GM19328 (cell line): ENCODE measurements at regions not wholly inside any gene's neighbourhood (a gene's known extent, or its start where the extent isn't known, plus 50 kb on each side); places are given as distances from the start of the nearest gene placed in this dataset.

Source experiments
- ATAC-seq: cut with Tn5 transposase; IDR thresholded peaks from one replicate; pipeline ENCODE4 v1.9.1; 2021; ENCODE audit warnings: mild to moderate bottlenecking, moderate library complexity; ENCODE audit not compliant: unreplicated experiment

GRCh38 chr2:22990246-22990645 lies 394.7 kb upstream of the KLHL29 start:
- no peak for ATAC-seq

DNA sequence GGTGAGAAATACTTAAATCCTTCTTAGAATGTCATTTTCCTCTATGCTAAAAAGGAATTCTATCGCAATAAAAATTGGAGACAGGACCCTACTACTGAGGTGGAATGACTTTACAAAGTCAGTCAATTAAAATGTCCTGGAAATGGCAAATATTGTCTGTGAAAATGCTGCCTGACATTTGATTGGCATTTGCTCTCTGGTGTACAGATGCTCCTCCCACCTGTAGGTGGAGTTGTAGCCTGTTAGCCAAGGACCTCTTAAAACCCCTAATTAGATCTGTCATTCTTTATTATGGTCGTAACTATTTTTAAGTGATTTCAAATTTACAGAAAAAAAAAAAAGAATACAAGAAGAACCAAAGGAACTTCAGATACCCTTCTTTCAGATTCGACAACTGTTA lies 393.1 kb upstream of the KLHL29 start:
- ATAC-seq = no peak

GRCh38 chr2:22992441-22992840 lies 392.5 kb upstream of the KLHL29 start:
- ATAC-seq = no peak

- ATAC-seq = no peak
Observed at GRCh38 chr2:22993250-22993649, 391.7 kb upstream of the KLHL29 start.

DNA sequence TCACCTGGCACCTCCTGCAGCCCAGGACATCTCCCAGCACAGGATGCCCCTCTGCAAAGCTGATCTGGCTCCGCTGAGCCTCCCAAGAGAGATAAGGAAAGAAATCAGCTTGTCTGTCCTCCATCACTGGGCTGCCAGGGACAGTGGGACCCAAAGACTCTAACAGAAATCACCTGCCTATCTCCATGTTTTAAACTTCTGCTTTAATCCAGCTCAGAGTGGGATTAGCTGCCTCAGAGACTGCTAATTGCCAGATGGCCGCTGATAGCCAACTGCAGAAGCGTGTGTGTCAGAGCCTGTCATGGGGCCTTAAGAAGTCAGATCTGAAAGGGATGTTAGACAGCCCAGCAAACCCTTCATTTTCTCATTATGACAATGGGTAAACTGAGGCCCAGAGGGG lies 389.4 kb upstream of the KLHL29 start:
- no peak for ATAC-seq

DNA sequence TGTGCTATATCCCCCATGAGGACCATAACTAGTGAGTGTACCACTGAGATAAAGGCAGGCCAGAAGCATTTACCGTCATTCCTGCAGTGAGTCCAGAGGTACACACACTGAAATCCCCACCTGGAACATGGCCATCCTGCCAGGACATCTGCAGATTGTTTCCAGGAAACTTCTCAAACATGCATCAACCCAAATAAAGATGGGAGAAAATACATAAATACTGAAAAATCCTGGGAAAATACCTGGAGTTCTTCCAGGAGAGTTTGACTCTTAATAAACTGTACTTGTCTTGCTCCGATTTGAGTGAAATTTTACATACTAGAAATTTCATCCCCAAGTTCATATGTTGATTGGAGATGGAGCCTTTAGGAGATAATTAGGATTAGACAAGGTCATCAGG lies 388.1 kb upstream of the KLHL29 start:
- no peak for ATAC-seq

DNA sequence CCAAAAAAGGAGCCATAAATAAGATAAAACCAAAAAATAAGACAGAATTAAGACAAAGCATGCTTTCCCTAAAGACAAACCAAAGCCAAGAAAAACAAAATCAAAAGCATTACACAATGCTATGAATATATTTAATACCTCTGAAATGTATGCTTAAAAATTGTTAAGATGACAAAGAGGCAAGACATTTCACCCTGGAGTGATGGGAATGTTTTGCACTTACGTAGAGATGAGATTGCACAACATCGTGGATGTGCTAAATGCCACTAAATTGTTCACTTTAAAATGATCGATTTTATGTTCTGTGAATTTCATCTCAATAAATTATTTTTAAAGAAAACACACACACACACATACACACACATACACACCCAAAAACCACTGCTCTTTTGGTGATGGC lies 386.6 kb upstream of the KLHL29 start:
- no peak for ATAC-seq

DNA sequence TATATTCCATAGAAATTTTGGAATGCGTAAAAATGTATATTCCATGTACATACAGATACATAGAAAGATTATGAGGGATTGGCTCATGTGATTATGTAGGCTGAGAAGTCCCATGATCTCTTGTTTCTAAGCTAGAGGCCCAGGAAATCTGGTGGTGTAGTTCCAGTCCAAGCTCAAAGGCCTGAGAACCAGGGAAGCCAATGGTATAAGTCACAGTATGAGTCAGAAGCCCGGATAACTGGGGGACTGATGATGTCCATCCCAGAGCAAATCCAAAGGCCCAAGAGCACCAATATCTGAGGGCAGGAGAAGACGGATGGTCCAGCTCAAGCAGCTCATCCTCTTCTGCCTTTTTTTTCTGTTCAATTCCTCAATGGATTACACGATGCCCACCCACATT lies 385.0 kb upstream of the KLHL29 start:
- no peak for ATAC-seq

- ATAC-seq = no peak
Observed at GRCh38 chr2:23002234-23002633, 382.7 kb upstream of the KLHL29 start.

DNA sequence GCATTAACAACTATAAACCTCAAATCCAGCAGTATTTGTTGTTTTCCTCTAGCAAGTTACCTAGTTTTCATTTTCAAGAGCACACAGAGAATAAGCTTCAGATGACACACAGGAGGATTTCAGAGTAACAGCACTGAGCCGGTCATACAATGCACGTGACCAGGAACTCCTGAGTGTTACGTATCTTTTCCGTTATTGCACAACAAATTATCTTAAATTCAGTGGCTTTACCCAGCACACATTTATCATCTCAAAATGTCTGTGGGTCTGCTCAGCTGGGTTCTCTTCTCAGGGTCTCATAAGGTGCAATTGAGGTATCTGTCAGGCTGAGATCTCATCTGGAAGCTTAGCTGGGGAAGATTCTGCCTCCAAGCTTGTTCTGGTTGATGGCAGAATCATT lies 379.5 kb upstream of the KLHL29 start:
- no peak for ATAC-seq

DNA sequence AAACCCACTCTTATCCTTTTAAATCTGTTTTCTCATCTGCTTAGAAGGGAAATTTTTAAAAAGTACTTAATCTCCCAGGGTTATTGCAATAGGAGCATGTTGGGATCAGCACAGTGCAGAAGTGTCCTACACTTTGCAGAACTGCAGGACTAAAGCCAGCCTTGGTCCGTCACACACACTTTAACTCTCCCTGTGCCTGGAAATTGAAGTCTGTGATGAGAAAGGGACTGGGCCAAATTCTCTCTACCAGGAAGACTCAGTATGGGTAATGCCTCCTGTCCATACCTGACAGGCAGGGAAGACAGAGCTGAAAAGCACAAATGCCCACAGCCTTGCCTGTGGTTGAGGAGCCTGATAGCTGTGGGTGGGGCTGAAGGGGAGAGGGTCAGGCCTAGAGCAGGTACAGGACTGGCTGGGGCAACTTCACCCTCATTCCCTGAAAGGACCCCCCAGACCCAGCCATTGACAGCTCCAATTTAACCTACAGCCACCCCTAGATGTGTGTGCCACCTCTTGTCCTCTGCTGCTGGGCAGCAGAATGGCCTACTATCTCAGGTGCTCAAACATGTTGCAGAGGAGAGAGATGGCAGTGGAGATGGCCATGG lies 377.2 kb upstream of the KLHL29 start:
- ATAC-seq = no peak

- no peak for ATAC-seq
Observed at GRCh38 chr2:23008440-23008839, 376.5 kb upstream of the KLHL29 start.

DNA sequence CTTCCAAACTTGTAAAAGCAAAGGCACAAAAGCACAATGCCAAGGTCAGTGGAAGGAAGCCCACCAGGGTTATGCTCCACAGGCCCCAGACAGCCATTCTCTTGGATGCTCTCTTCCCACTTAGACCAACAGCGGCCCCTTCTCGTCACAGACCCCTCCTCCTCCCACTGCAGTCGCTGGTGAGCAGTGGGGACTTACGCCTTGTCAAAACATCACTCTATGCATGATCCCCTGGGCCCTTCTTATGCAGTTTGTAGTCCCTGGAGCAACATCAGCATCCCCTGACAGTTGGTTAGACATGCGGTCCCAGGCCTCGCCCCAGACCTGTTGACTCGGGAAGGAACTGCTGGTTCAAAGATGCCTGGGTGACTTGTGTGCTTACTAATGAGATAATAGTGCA lies 376.0 kb upstream of the KLHL29 start:
- no peak for ATAC-seq

DNA sequence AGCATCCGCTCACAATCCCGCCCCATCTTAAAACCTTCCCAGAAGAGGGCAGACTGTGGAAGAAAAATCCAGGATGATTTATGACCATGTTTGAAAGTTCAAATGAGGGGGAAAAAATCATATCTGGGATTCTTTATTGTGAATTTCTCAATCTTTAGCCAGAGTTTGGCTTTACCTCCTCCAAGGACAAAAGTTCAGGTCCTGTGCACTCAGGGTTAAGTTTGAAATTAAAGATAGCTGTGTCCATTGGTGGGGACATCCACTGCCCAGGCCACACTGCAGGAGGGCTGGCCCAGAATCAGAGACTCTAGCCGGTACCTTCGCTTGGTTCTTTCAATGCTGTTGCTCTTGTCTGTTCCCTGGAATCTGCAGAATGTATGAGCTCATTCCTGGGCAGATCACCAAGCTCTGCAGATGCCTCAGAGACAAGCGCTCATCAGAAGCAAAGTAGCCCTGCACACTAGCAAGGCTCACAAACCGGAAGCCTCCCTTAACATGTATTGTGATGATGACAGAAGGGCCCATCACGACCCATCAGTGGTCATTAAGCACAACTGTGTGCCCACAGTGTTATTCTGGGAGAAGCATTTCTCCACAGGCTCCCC lies 375.3 kb upstream of the KLHL29 start:
- ATAC-seq = no peak

DNA sequence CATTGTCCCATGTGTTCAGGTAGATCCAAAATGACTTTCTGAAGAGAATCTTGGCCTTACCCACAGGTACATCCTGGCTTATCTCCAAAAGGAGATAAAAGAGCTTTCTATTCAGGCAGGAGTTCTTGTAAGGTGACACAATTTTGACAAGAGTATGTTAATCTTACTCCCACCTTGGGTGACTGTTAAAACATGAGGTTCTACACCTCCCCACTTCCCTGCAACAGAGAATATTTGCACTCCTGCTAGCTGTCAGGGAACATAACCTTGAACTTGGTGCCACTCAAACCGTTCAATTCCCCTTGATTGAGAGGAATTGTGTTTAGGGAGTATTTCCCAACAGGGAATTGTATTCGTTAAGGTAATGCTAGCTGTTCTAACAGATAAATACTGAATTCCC lies 372.5 kb upstream of the KLHL29 start:
- ATAC-seq = no peak

GRCh38 chr2:23015651-23016200 lies 369.3 kb upstream of the KLHL29 start:
- ATAC-seq = no peak

GRCh38 chr2:23019476-23019875 lies 365.5 kb upstream of the KLHL29 start:
- ATAC-seq = no peak

DNA sequence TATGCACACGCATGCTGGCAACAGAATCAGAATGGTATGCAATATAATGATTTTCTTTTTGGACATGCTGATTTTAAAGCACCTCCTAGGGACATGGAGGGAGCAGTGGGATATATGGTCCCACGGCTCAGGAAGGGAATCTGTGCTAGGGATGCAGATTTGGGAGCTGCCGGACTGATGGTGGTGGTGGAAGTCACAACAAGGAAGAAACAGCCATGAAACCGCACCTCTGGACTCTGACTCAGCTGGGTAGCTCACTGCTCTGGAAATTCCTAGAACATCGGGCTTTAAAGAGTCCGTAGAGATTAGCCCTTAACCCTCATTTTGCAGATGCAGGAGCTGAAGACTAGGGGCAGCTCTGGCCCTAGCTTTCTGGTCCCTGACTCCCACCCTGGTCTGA lies 364.3 kb upstream of the KLHL29 start:
- no peak for ATAC-seq

DNA sequence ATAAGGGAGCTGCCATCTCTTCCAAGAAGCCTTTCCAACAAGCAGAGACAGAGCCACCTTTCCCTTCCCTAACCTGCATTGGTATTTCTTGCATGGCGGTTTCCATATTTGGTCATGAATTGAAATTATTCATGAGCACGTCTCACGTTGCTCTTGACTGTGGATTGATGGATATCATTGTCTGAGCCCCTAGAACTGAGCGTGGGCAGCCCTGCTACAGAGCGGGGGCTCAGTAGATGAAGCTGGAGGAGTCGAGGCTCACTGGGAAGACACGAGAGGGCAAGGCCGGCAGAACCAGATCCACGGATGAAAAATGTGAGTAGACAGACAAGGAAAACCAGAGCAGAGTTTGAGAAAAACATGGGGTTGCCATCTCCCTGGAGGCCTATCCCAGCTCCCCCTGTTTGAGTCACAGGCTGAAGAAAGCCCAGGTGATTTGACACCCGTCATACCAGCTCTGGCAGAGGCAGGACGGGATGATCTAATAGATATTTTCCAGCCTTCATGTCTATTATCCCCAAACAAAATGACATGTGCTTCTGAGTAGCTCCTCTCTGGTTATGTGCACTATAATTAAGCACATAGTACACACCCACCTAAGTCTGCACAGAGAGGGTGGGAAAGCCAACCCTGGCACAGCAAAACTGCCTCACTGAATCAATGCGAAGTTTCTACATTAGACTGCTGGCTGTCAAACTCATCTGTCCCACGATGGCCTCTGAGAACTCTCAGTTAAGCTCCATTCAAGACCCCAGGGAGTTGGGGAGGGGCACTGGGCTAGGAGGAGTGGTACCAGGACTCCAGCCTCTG lies 363.5 kb upstream of the KLHL29 start:
- no peak for ATAC-seq

DNA sequence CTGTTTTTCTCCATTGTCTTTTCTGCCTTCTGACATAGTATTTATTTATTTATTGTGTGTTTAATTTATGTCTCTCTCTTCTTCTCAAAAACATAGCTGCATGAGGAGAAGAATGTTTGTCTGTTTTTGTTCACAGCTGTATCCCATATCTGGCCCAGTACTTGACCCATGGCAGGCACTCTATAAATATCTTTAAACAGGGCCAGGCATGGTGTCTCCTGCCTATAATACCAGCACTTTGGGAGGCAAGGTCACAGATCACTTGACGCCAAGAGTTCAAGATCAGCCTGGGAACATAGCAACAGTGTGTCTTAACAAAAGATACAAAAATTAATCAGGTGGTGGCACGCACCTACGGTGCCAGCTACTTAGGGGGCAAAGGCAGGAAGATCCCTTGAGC lies 361.3 kb upstream of the KLHL29 start:
- ATAC-seq = no peak

DNA sequence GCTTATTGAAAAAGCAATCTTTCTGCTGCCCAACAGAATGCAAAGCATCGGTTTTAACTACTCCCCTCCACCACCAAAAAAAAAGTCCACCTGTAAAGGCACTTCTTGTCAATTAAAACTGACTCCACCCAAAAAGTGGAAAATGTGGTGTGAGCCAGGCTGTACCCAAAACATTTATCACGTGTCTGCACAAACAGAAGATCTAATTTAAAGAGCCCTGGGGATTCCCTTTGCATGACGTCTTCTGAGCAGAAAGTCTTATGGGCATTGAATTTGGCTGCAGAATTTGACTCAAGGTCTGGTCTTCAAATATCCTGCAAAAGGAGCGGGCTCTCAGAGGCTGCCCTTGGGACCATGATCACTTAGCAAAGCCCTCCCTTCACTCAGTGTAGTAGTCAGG lies 358.3 kb upstream of the KLHL29 start:
- ATAC-seq = no peak

GRCh38 chr2:23027396-23027795 lies 357.6 kb upstream of the KLHL29 start:
- no peak for ATAC-seq
